BE2C (cell line): ENCODE measurements at regions not wholly inside any gene's neighbourhood (a gene's known extent, or its start where the extent isn't known, plus 50 kb on each side); places are given as distances from the start of the nearest gene placed in this dataset.

Experiments
- DNase-seq: peaks from one replicate; pipeline ENCODE4 v3.0.0-alpha.2; 2020
- H3K27me3 ChIP-seq: fragments of 250-450 bp; sonication (Bioruptor Pico); 2 replicates; pipeline ENCODE4 v1.5.1; 2020; ENCODE audit warnings: mild to moderate bottlenecking
- H3K36me3 ChIP-seq: fragments of 250-450 bp; sonication (Bioruptor Pico); 2 replicates; pipeline ENCODE4 v1.5.1; 2020; ENCODE audit warnings: mild to moderate bottlenecking
- H3K4me1 ChIP-seq: fragments of 250-450 bp; sonication (Bioruptor Pico); 2 replicates; pipeline ENCODE4 v1.5.1; 2020
- H3K4me3 ChIP-seq: 2 replicates; pipeline ENCODE4 v1.5.1; 2011; ENCODE audit warnings: low read depth, low read length
- H3K9me3 ChIP-seq: fragments of 250-450 bp; sonication (Bioruptor Pico); 2 replicates; pipeline ENCODE4 v1.5.1; 2020
- CTCF ChIP-seq: IDR thresholded peaks from 2 replicates; pipeline ENCODE4 v1.5.1; 2012; ENCODE audit warnings: mild to moderate bottlenecking, low read depth, low read length

GRCh38 chr10:6766131-6766801, 186.2 kb upstream of the PRKCQ start:
- H3K4me3 ChIP-seq, result no peak overlapping the region
- H3K27me3 ChIP-seq, result no peaks in the 10 kb centered on the region
- H3K36me3 ChIP-seq, result no peaks in the 10 kb centered on the region
- H3K9me3 ChIP-seq, result no peaks in the 10 kb centered on the region
- no peak for TF ChIP-seq CTCF
- H3K4me1 ChIP-seq, result no peaks in the 10 kb centered on the region
- DNase-seq, result no peak

GRCh38 chr10:6763423-6763822, 183.3 kb upstream of the PRKCQ start:
- Histone ChIP-seq H3K36me3 (no peaks in the 10 kb centered on the region), H3K4me3 (no peak overlapping the region), H3K4me1 (no peaks in the 10 kb centered on the region), H3K9me3 (no peaks in the 10 kb centered on the region), H3K27me3 (no peaks in the 10 kb centered on the region)
- no peak for DNase-seq
- no peak for TF ChIP-seq CTCF

- no peaks in the 10 kb centered on the region for H3K36me3 ChIP-seq
- TF ChIP-seq CTCF, result no peak
- DNase-seq, result no peak
- no peaks in the 10 kb centered on the region for H3K4me1 ChIP-seq
- no peak overlapping the region for H3K4me3 ChIP-seq
- H3K9me3 ChIP-seq, result no peaks in the 10 kb centered on the region
- no peaks in the 10 kb centered on the region for H3K27me3 ChIP-seq
These were observed 182.9 kb upstream of the PRKCQ start for GRCh38 chr10:6763001-6763400.

- TF ChIP-seq CTCF, result no peak
- H3K4me1 ChIP-seq, result no peaks in the 10 kb centered on the region
These were observed 179.9 kb upstream of the PRKCQ start for GRCh38 chr10:6759961-6760360.

GRCh38 chr10:6757158-6757557, 177.1 kb upstream of the PRKCQ start:
- TF ChIP-seq CTCF, result no peak
- H3K4me3 ChIP-seq, result no peak overlapping the region
- DNase-seq, result no peak

More at GRCh38 chr10:6759961-6760360, 179.9 kb upstream of the PRKCQ start:
- H3K4me3 ChIP-seq, result no peak overlapping the region
- no peaks in the 10 kb centered on the region for H3K9me3 ChIP-seq
- H3K27me3 ChIP-seq, result no peaks in the 10 kb centered on the region
- DNase-seq, result no peak
- no peaks in the 10 kb centered on the region for H3K36me3 ChIP-seq

GRCh38 chr10:6756716-6757115, 176.6 kb upstream of the PRKCQ start:
- no peak for DNase-seq
- TF ChIP-seq CTCF, result no peak
- no peaks in the 10 kb centered on the region for H3K9me3 ChIP-seq

More at GRCh38 chr10:6757158-6757557, 177.1 kb upstream of the PRKCQ start:
- no peaks in the 10 kb centered on the region for H3K36me3 ChIP-seq
- no peaks in the 10 kb centered on the region for H3K9me3 ChIP-seq
- no peaks in the 10 kb centered on the region for H3K27me3 ChIP-seq
- no peaks in the 10 kb centered on the region for H3K4me1 ChIP-seq

More at GRCh38 chr10:6756716-6757115, 176.6 kb upstream of the PRKCQ start:
- H3K27me3 ChIP-seq, result no peaks in the 10 kb centered on the region
- H3K36me3 ChIP-seq, result no peaks in the 10 kb centered on the region
- H3K4me1 ChIP-seq, result no peaks in the 10 kb centered on the region
- no peak overlapping the region for H3K4me3 ChIP-seq
